ENCODE measurements at regions not wholly inside any gene's neighbourhood (a gene's known extent, or its start where the extent isn't known, plus 50 kb on each side); places are given as distances from the start of the nearest gene placed in this dataset.
A peak's percentile ranks its signal among the peaks of the same experiment; 100 is the strongest.

GRCh38 chr20:63105211-63106107 is 98.7 kb upstream of the BHLHE23 start:
- TF ChIP-seq ZFX (IDR thresholded peaks at IDR 0.05) (no peak), CTCF (conservative IDR thresholded peaks at IDR 0.05) (no peak)
- H3K27ac ChIP-seq = no peak overlapping the region

GRCh38 chr20:63104312-63105181 is 97.8 kb upstream of the BHLHE23 start:
- no peak for TF ChIP-seq ZFX (IDR thresholded peaks at IDR 0.05)
- no peak for TF ChIP-seq CTCF (conservative IDR thresholded peaks at IDR 0.05)
- H3K27ac ChIP-seq = no peak overlapping the region

GRCh38 chr20:63103402-63104311 is 96.9 kb upstream of the BHLHE23 start:
- no peak for TF ChIP-seq CTCF (conservative IDR thresholded peaks at IDR 0.05)
- TF ChIP-seq ZFX (IDR thresholded peaks at IDR 0.05) = no peak
- no peak overlapping the region for H3K27ac ChIP-seq

- no peak overlapping the region; the same call in 1 of the 2 replicates for H3K27ac ChIP-seq
- TF ChIP-seq ZFX (IDR thresholded peaks at IDR 0.05) (no peak), CTCF (conservative IDR thresholded peaks at IDR 0.05) (no peak)
These were observed 96.1 kb upstream of the BHLHE23 start for GRCh38 chr20:63102721-63103375.

GRCh38 chr20:63101781-63102720 is 95.3 kb upstream of the BHLHE23 start:
- H3K27ac ChIP-seq = peak overlapping the region; percentile 27
- TF ChIP-seq ZFX (IDR thresholded peaks at IDR 0.05) = peak; percentile 73; the same call in 1 of the 2 replicates
- TF ChIP-seq CTCF (conservative IDR thresholded peaks at IDR 0.05) = no peak

Data from C4-2B (cell line).